HUES64 (cell line): ENCODE measurements at regions not wholly inside any gene's neighbourhood (a gene's known extent, or its start where the extent isn't known, plus 50 kb on each side); places are given as distances from the start of the nearest gene placed in this dataset.
A peak's percentile ranks its signal among the peaks of the same experiment; 100 is the strongest.

ENCODE experiments used
- H3K27ac ChIP-seq: 2 replicates; pipeline ENCODE4 v1.7.0; 2013; ENCODE audit warnings: low read depth, low read length, inconsistent platforms
- H3K27me3 ChIP-seq: 2 replicates; pipeline ENCODE4 v1.6.1; 2013; ENCODE audit warnings: mild to moderate bottlenecking, low read length; ENCODE audit not compliant: insufficient read depth
- H3K36me3 ChIP-seq: 2 replicates; pipeline ENCODE4 v1.6.1; 2013; ENCODE audit warnings: mild to moderate bottlenecking, low read length; ENCODE audit not compliant: insufficient read depth
- H3K4me1 ChIP-seq: 2 replicates; pipeline ENCODE4 v1.6.1; 2013; ENCODE audit warnings: mild to moderate bottlenecking, low read length, moderate library complexity; ENCODE audit not compliant: insufficient read depth
- H3K4me3 ChIP-seq: 2 replicates; pipeline ENCODE4 v1.5.1; 2013; ENCODE audit warnings: mild to moderate bottlenecking, low read length, moderate library complexity
- H3K9ac ChIP-seq: 2 replicates; pipeline ENCODE4 v1.6.1; 2013; ENCODE audit warnings: mild to moderate bottlenecking, low read depth, low read length
- H3K9me3 ChIP-seq: 2 replicates; pipeline ENCODE4 v1.6.1; 2013; ENCODE audit warnings: low read depth, low read length; ENCODE audit not compliant: insufficient read depth
- WGBS: fragments of 150-250, 120-280 bp; methylation state at CpG from one replicate; pipeline ENCODE4 v1.1.7; 2013; ENCODE audit warnings: missing lambda C conversion rate; 5-methylcytosine and 5-hydroxymethylcytosine counted together

DNA sequence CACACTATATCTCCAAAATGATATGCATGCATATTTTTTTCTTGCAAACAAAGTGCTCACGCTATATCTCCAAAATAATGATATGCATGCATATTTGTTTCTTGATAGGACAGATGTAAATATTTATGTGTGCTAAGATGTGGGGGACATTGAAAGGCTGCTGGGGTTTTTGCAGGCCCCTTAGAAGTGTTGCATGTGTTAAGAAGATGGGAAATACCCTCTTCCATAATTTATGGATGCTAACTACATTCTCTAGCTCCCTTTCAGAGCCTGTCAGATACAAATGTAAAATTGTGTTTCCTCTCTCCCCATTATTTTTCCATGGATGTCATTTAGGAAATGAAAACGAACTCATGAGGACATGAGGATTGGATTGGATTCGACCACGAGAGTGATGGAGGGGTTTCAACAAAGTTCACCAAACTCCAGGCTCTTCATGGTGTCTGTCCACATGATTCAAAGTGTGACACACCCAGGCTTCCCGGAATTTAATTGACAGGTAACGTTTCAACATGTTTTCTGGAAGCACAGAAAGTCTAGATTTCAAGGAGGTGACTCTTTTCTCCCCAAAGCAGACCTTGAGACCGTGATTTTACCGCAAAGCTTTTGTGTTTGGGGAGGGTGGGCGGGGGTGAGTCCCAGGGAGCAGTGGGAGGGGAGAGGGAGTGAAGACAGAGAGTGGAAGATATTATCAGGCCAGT is 94.4 kb upstream of the CD99 start:
- Histone ChIP-seq H3K9me3 (no peaks in the 10 kb centered on the region), H3K27me3 (no peaks in the 10 kb centered on the region), H3K27ac (no peak overlapping the region), H3K36me3 (0 out of 2 replicates have a peak, but pooled peaks cover 3% of the 10 kb centered on the region), H3K4me1 (peaks cover 9% of the 10 kb centered on the region), H3K4me3 (no peak overlapping the region), H3K9ac (no peak overlapping the region)
- 80% methylated on average over 9 of the region's 9 CpGs for WGBS

DNA sequence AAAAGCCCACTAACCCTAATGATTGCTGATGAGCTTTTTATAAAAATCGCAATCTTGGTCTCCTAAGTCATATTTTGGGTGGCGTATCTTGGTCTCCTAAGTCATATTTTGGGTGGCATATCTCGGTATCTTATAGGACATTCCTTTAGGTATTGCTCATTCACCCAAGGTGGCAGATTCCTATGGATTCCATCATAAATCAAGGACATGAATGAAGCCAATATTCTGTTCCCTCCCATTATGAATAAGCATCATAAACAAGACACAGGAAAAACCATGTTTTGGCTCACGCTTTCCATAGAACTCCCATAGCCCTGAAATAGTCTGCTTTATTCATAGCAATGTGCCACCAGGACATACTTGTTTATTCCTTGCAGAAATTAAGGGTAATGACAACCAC is 95.0 kb upstream of the CD99 start:
- no peak overlapping the region for H3K4me3 ChIP-seq
- no peak overlapping the region for H3K9ac ChIP-seq
- no peaks in the 10 kb centered on the region for H3K27me3 ChIP-seq
- peaks cover 11% of the 10 kb centered on the region for H3K4me1 ChIP-seq
- H3K27ac ChIP-seq = no peak overlapping the region
- 96% methylated on average over 4 of the region's 4 CpGs for WGBS
- no peaks in the 10 kb centered on the region for H3K9me3 ChIP-seq
- no peaks in the 10 kb centered on the region for H3K36me3 ChIP-seq

DNA sequence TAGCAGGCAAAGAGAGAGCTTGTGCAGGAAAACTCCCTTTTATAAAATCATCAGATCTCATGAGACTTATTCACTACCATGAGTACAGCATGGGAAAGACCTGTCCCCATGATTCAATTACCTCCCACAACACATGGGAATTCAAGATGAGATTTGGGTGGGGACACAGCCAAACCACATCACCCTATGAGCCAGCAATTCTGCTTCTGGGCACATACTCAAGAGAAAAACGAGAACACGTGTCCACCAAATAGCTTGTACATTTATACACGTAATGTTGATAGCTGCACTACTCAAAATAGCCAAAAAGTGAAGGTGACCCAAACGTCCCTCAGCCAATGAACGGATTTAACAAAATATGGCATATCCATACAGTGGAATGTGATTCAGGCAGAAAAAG is 94.5 kb upstream of the DHRSX start:
- H3K27ac ChIP-seq = no peak overlapping the region
- no peaks in the 10 kb centered on the region for H3K27me3 ChIP-seq
- no peak overlapping the region for H3K9ac ChIP-seq
- no peaks in the 10 kb centered on the region for H3K36me3 ChIP-seq
- H3K4me1 ChIP-seq = peaks cover 11% of the 10 kb centered on the region
- H3K9me3 ChIP-seq = no peaks in the 10 kb centered on the region
- H3K4me3 ChIP-seq = no peak overlapping the region
- WGBS = 93% methylated on average over 5 of the region's 5 CpGs

DNA sequence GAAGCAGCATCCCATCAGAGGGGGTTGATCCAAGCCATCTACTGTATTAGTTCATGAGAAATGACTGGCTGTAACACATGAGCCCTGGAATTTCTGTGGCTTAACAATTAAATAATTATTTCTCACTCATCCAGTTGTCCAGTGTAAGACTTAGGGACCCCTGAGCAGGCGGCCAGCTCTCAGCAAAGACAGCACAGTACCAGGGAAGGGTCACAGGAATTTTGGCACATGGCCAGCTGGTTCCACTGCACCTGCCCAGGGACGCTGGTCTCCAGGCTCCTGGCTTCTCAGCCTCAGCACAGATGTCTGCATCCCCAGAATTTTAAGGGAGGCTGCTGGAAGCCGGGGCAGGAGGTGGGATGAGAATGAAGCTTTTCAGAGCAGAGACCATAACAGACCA is 93.7 kb upstream of the DHRSX start:
- 88% methylated on average over 3 of the region's 3 CpGs for WGBS
- peaks cover 11% of the 10 kb centered on the region for H3K4me1 ChIP-seq

DNA sequence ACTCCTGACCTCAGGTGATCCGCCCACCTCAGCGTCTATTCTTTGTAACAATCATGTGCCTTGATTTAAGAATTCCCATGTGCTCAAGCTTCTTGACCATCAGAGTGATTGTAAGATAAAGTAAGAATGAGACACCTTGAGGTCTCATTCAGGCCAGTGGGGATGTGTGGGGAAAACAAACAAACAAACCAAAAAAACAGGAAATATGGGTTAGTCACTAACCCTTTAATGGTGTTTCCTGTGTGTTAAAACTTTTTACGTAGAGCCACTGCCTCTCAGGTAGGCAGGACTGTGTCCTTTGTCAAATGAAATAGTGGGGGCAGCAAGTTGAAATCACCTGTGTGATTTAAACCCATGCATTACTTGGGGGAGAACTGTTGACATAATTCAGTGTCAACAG is 91.5 kb upstream of the DHRSX start:
- no peak overlapping the region for H3K9ac ChIP-seq
- no peak overlapping the region for H3K4me3 ChIP-seq
- H3K27ac ChIP-seq = peak overlapping the region; percentile 7; the same call in 1 of the 2 replicates
- peaks cover 11% of the 10 kb centered on the region for H3K4me1 ChIP-seq
- H3K27me3 ChIP-seq = no peaks in the 10 kb centered on the region
- WGBS = 80% methylated on average over 3 of the region's 3 CpGs
- H3K9me3 ChIP-seq = no peaks in the 10 kb centered on the region
- no peaks in the 10 kb centered on the region for H3K36me3 ChIP-seq

More for the DNA sequence above, 93.7 kb upstream of the DHRSX start:
- no peaks in the 10 kb centered on the region for H3K27me3 ChIP-seq
- no peaks in the 10 kb centered on the region for H3K9me3 ChIP-seq
- no peak overlapping the region for H3K9ac ChIP-seq
- no peaks in the 10 kb centered on the region for H3K36me3 ChIP-seq
- no peak overlapping the region for H3K27ac ChIP-seq
- H3K4me3 ChIP-seq = no peak overlapping the region

DNA sequence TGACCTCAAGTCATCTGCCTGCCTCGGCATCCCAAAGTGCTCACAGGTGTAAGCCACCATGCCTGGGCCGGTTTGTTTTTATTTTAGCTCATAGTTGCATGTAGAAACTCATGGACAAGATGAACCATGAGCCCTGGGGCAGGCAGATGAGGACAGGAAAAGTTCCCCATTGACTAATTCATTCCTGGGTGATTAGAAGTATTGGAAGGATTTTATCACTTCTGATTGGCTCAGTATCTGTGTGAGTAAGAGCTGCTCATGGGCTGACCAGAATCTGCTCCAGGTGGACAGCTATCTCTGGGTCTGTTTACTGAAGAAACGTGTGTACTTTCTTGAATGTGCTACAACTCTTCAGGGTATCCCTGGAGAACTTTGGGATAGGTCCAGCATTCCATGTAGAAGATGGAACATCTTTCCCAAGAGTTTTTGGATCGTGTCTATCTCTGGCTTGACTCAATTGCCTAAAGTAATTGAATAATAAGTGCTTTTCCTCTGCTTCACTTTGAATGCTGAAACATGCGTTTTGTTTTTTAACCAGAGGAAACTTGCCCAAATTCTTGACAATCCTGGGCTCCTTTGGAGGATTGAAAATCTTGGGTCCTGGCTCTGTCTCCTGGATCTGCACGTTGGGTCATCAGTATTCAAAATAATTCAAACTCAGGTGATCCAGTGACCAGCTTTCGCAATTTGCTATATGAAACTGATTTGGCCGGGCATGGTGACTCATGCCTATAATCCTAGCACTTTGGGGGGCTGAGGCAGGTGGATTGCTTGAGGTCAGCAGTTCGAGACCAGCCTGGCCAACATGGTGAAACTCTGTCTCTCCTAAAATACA is 88.6 kb upstream of the DHRSX start:
- 86% methylated on average over 9 of the region's 9 CpGs for WGBS
- peaks cover 20% of the 10 kb centered on the region for H3K27me3 ChIP-seq

DNA sequence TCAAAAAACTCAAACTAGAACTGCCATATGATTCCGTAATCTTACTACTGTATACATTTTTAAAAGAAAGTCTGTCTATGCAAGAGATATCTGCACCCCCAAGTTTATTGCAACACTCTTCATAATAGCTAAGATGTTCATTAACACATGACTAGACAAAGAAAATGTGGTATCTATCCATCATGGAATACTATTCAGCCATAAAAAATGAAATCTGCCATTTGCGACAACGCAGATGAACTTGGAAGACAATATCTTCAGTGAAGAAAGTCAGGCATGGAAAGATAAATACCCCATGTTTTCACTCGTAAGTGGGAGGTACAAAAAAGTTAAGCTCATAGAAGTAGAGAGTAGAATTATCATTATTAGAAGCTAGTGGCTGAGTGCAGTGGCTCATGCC is 87.3 kb upstream of the DHRSX start:
- peaks cover 30% of the 10 kb centered on the region for H3K27me3 ChIP-seq
- H3K4me1 ChIP-seq = peaks cover 27% of the 10 kb centered on the region
- 94% methylated on average over 4 of the region's 4 CpGs for WGBS
- H3K4me3 ChIP-seq = no peak overlapping the region
- no peak overlapping the region for H3K9ac ChIP-seq
- no peak overlapping the region for H3K27ac ChIP-seq
- H3K9me3 ChIP-seq = no peaks in the 10 kb centered on the region
- no peaks in the 10 kb centered on the region for H3K36me3 ChIP-seq

More for the DNA sequence above, 88.6 kb upstream of the DHRSX start:
- Histone ChIP-seq H3K36me3 (no peaks in the 10 kb centered on the region), H3K4me1 (peaks cover 26% of the 10 kb centered on the region), H3K9me3 (no peaks in the 10 kb centered on the region), H3K4me3 (no peak overlapping the region), H3K9ac (no peak overlapping the region), H3K27ac (no peak overlapping the region)

DNA sequence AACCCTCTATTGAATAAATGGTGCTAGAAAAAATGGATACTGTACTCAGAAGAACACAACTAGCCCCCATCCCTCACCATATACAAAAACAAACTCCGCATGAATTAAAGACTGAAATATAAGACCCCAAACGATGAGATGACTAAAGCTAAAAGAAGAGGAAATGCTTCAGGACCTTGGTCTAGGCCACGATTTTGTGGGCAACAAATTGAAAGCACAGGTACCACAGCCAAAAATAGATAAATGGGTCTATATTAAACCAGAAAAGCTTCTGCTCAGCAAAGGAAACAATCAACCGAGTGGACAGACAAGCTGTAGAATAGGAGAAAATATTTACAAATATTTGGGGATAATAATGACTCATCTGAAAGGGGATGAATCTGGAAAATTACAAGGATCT is 86.4 kb upstream of the DHRSX start:
- no peak overlapping the region for H3K27ac ChIP-seq
- WGBS = 88% methylated on average over 4 of the region's 4 CpGs
- no peak overlapping the region for H3K9ac ChIP-seq
- H3K36me3 ChIP-seq = no peaks in the 10 kb centered on the region
- H3K27me3 ChIP-seq = peaks cover 39% of the 10 kb centered on the region
- no peaks in the 10 kb centered on the region for H3K9me3 ChIP-seq
- H3K4me1 ChIP-seq = peaks cover 22% of the 10 kb centered on the region; the same call in 1 of the 2 replicates
- H3K4me3 ChIP-seq = no peak overlapping the region

DNA sequence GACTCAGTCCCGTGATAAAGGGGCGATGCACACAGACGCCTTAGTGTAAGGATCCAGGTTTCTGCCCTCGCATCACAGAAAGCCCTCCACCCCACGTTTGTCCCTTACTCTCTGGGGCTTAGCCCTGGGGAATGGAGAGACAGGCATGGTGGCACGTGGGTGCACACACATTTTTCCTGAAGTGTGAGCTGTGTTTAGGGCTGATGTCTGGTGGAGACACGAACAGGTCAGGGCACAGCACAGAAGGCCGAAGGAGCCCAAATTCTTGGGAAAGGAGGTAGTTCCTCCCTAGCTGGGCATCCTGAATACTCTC is 84.3 kb upstream of the DHRSX start:
- H3K36me3 ChIP-seq = no peaks in the 10 kb centered on the region
- H3K27ac ChIP-seq = no peak overlapping the region
- H3K4me1 ChIP-seq = peaks cover 17% of the 10 kb centered on the region; the same call in 1 of the 2 replicates
- H3K9me3 ChIP-seq = no peaks in the 10 kb centered on the region
- H3K9ac ChIP-seq = no peak overlapping the region
- peaks cover 49% of the 10 kb centered on the region for H3K27me3 ChIP-seq
- no peak overlapping the region for H3K4me3 ChIP-seq
- WGBS = 59% methylated on average over 8 of the region's 8 CpGs

DNA sequence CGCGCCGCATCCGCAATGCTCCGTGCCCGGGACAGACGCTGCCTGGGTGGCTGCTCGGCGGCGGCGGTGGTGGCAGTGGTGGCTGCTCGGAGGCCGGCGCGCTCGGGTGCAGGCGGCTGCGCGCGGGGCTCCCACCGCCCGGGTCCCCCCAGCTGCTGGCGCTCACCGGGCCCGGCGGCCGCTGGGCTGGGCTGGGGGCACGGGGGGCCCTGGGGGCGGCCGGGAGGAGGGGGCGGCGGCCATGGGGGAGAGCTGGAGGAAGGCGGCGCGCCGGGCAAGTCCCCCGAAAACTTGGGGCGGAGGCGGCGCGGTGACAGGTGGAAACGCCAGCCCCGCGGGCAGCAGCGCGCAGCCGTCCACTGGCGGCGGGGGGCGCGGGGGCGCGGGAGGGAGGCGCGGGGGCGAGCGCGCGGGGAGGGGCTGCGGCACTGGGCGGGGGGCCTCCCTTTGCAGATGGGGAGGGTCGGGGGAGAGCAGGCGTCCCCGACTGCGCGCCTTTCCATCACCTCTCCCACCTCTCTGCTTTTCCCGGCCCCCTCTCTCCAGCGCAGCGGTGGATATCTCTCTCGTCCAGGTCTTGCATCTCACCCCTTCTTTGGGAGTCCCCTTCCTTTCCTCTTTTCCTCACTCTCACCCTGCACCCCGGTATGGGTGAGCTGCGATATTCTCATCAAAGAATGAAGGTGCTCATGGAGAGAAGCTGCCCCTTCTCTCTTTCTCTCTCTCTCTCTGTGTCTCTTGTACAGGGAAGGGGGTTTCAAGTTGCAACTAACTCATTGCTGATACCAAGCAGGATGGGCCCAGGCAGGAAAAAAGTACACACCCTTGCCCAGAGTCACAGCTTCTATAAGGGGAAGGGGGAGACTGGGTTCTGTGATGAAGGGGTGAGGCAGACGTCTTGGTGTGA is 83.7 kb upstream of the DHRSX start:
- 1% methylated on average over 65 of the region's 73 CpGs for WGBS
- H3K9ac ChIP-seq = no peak overlapping the region
- H3K36me3 ChIP-seq = no peaks in the 10 kb centered on the region
- peak overlapping the region; percentile 52 for H3K4me3 ChIP-seq
- no peak overlapping the region for H3K27ac ChIP-seq
- H3K9me3 ChIP-seq = no peaks in the 10 kb centered on the region
- H3K4me1 ChIP-seq = peaks cover 17% of the 10 kb centered on the region; the same call in 1 of the 2 replicates
- H3K27me3 ChIP-seq = peaks cover 49% of the 10 kb centered on the region
